ENCODE measurements at regions not wholly inside any gene's neighbourhood (a gene's known extent, or its start where the extent isn't known, plus 50 kb on each side); places are given as distances from the start of the nearest gene placed in this dataset.

GRCh38 chr6:109291902-109292301 lies 90.4 kb downstream of the CD164 start:
- H3K9me3 ChIP-seq = no peaks in the 10 kb centered on the region
- H3K27ac ChIP-seq = no peak overlapping the region
- no peak for TF ChIP-seq POLR2AphosphoS5 (IDR thresholded peaks at IDR 0.05)
- no peak for TF ChIP-seq POLR2A (IDR thresholded peaks at IDR 0.05)
- TF ChIP-seq CTCF (IDR thresholded peaks at IDR 0.05) = no peak
- no peak for TF ChIP-seq EP300 (IDR thresholded peaks at IDR 0.05)
- no peaks in the 10 kb centered on the region for H3K36me3 ChIP-seq
- no peak overlapping the region for H3K4me3 ChIP-seq
- peaks cover 0 to 8% (median 0%) of the 10 kb centered on the region in 3 donors for H3K4me1 ChIP-seq
- no peak for ATAC-seq
- H3K27me3 ChIP-seq = peaks cover 3% of the 10 kb centered on the region
- WGBS, 2 donors (ENCODE audit: low coverage in 1 of 2) = 71 to 78% methylated on average over 1 to 2 of the region's 2 CpGs

GRCh38 chr6:109290143-109290931 lies 91.9 kb downstream of the CD164 start:
- no peak for TF ChIP-seq EP300 (IDR thresholded peaks at IDR 0.05)
- no peak for TF ChIP-seq CTCF (IDR thresholded peaks at IDR 0.05)
- TF ChIP-seq POLR2AphosphoS5 (IDR thresholded peaks at IDR 0.05) = no peak
- no peak for TF ChIP-seq POLR2A (IDR thresholded peaks at IDR 0.05)
- no peaks in the 10 kb centered on the region for H3K9me3 ChIP-seq
- WGBS, 2 donors (ENCODE audit: low coverage in 1 of 2) = 36% methylated on average over 9 of the region's 56 CpGs; no CpG with 5 or more reads in 1 of the 2 donors
- no peaks in the 10 kb centered on the region for H3K36me3 ChIP-seq
- H3K4me3 ChIP-seq = no peak overlapping the region
- no peak overlapping the region for H3K27ac ChIP-seq
- no peak for ATAC-seq
- no peaks in the 10 kb centered on the region for H3K4me1 ChIP-seq
- peaks cover 3% of the 10 kb centered on the region for H3K27me3 ChIP-seq

- no peak overlapping the region for H3K27ac ChIP-seq
- H3K4me1 ChIP-seq = no peaks in the 10 kb centered on the region
- ATAC-seq = no peak
- no peaks in the 10 kb centered on the region for H3K36me3 ChIP-seq
- WGBS, 2 donors (ENCODE audit: low coverage in 1 of 2) = 77% methylated on average over 3 of the region's 3 CpGs; no CpG with 5 or more reads in 1 of the 2 donors
- H3K9me3 ChIP-seq = no peaks in the 10 kb centered on the region
- no peak overlapping the region for H3K4me3 ChIP-seq
- TF ChIP-seq POLR2A (IDR thresholded peaks at IDR 0.05) (no peak), CTCF (IDR thresholded peaks at IDR 0.05) (no peak), EP300 (IDR thresholded peaks at IDR 0.05) (no peak), POLR2AphosphoS5 (IDR thresholded peaks at IDR 0.05) (no peak)
- peaks cover 3% of the 10 kb centered on the region for H3K27me3 ChIP-seq
Measured at GRCh38 chr6:109285366-109285765, 96.9 kb downstream of the CD164 start.

GRCh38 chr6:109284675-109285074 lies 97.6 kb downstream of the CD164 start:
- H3K27ac ChIP-seq = no peak overlapping the region
- TF ChIP-seq EP300 (IDR thresholded peaks at IDR 0.05) = no peak
- WGBS, 2 donors (ENCODE audit: low coverage in 1 of 2) = 90 to 100% methylated on average over 2 of the region's 2 CpGs
- no peaks in the 10 kb centered on the region for H3K4me1 ChIP-seq
- no peaks in the 10 kb centered on the region for H3K9me3 ChIP-seq
- ATAC-seq = no peak
- no peak overlapping the region for H3K4me3 ChIP-seq
- H3K36me3 ChIP-seq = no peaks in the 10 kb centered on the region
- no peaks in the 10 kb centered on the region for H3K27me3 ChIP-seq

GRCh38 chr6:109282756-109283155 lies 99.5 kb downstream of the CD164 start:
- Histone ChIP-seq H3K4me1 (no peaks in the 10 kb centered on the region), H3K36me3 (no peaks in the 10 kb centered on the region), H3K27ac (no peak overlapping the region), H3K27me3 (no peaks in the 10 kb centered on the region), H3K9me3 (no peaks in the 10 kb centered on the region), H3K4me3 (no peak overlapping the region)
- TF ChIP-seq POLR2A (IDR thresholded peaks at IDR 0.05) (no peak), CTCF (IDR thresholded peaks at IDR 0.05) (no peak), EP300 (IDR thresholded peaks at IDR 0.05) (no peak), POLR2AphosphoS5 (IDR thresholded peaks at IDR 0.05) (no peak)
- ATAC-seq = no peak
- 43 to 87% methylated on average over 2 of the region's 2 CpGs for WGBS, 2 donors (ENCODE audit: low coverage in 1 of 2)
